ENCODE measurements at regions not wholly inside any gene's neighbourhood (a gene's known extent, or its start where the extent isn't known, plus 50 kb on each side); places are given as distances from the start of the nearest gene placed in this dataset.
"Not testable (repeated sequence)": the region's sequence is repeated elsewhere in the genome, so short reads cannot be mapped to it uniquely, and the experiment has no call there.

GRCh38 chr5:142210011-142210410, 101.4 kb downstream of the NDFIP1 start:
- WGBS (ENCODE audit: extremely low coverage, insufficient coverage, insufficient read length): no CpG with 5 or more reads among the region's 9 CpGs
- no peak overlapping the region for H3K18ac ChIP-seq (ENCODE audit: low read length)
- no peak overlapping the region for H4K12ac ChIP-seq (ENCODE audit: low read depth, low read length)
- peaks cover 3% of the 10 kb centered on the region for H3K79me1 ChIP-seq (ENCODE audit: low read length)
- H3K9ac ChIP-seq (ENCODE audit: low read length): no peak overlapping the region
- H4K91ac ChIP-seq (ENCODE audit: low read depth, low read length): no peak overlapping the region
- H4K8ac ChIP-seq (ENCODE audit: low read depth, low read length): no peak overlapping the region
- H2BK12ac ChIP-seq (ENCODE audit: low read length): no peak overlapping the region
- DNase-seq: no peak
- no peak overlapping the region for H3K23ac ChIP-seq (ENCODE audit: low read length)
- H3K4me3 ChIP-seq (ENCODE audit: low read depth, low read length): no peak overlapping the region
- no peak overlapping the region for H3K4ac ChIP-seq (ENCODE audit: low read depth, low read length)
- H3K36me3 ChIP-seq (ENCODE audit: control insufficient read depth in 1 of 2, insufficient read depth in 2 of 2, low read length in 2 of 2): no peaks in the 10 kb centered on the region
- H3K79me2 ChIP-seq (ENCODE audit: control insufficient read depth, insufficient read depth, low read length, poor library complexity): no peaks in the 10 kb centered on the region
- H3K27ac ChIP-seq (ENCODE audit: low read depth, low read length): no peak overlapping the region
- H3K27me3 ChIP-seq (ENCODE audit: insufficient read depth, low read length): no peaks in the 10 kb centered on the region
- H2AK5ac ChIP-seq (ENCODE audit: low read length): no peak overlapping the region
- H3K4me1 ChIP-seq (ENCODE audit: control insufficient read depth in 1 of 2, insufficient read depth in 2 of 2, low read length in 2 of 2): no peaks in the 10 kb centered on the region
- no peak overlapping the region for H2AFZ ChIP-seq (ENCODE audit: insufficient read depth, low read length, poor library complexity)
- no peak overlapping the region for H3K4me2 ChIP-seq (ENCODE audit: low read length)
- no peak overlapping the region for H2BK120ac ChIP-seq (ENCODE audit: insufficient read depth, low read length, poor library complexity)
- H2BK5ac ChIP-seq (ENCODE audit: low read depth, low read length, poor library complexity): no peak overlapping the region
- H3K14ac ChIP-seq (ENCODE audit: low read length): no peak overlapping the region
- H3K9me3 ChIP-seq (ENCODE audit: insufficient read depth, low read depth, low read length): no peaks in the 10 kb centered on the region

- no CpG with 5 or more reads among the region's 8 CpGs for WGBS (ENCODE audit: extremely low coverage, insufficient coverage, insufficient read length)
- Histone ChIP-seq H3K18ac (ENCODE audit: low read length) (no peak overlapping the region), H2BK12ac (ENCODE audit: low read length) (no peak overlapping the region), H3K23ac (ENCODE audit: low read length) (no peak overlapping the region), H3K9me3 (ENCODE audit: insufficient read depth, low read depth, low read length) (peaks cover 2% of the 10 kb centered on the region), H2AFZ (ENCODE audit: insufficient read depth, low read length, poor library complexity) (no peak overlapping the region), H3K27me3 (ENCODE audit: insufficient read depth, low read length) (no peaks in the 10 kb centered on the region), H3K9ac (ENCODE audit: low read length) (no peak overlapping the region), H3K14ac (ENCODE audit: low read length) (no peak overlapping the region), H3K4me3 (ENCODE audit: low read depth, low read length) (no peak overlapping the region), H3K79me1 (ENCODE audit: low read length) (peaks cover under 1% of the 10 kb centered on the region), H3K27ac (ENCODE audit: low read depth, low read length) (no peak overlapping the region), H3K4me2 (ENCODE audit: low read length) (no peak overlapping the region), H2BK120ac (ENCODE audit: insufficient read depth, low read length, poor library complexity) (no peak overlapping the region), H3K36me3 (ENCODE audit: control insufficient read depth in 1 of 2, insufficient read depth in 2 of 2, low read length in 2 of 2) (no peaks in the 10 kb centered on the region), H3K4ac (ENCODE audit: low read depth, low read length) (no peak overlapping the region), H3K4me1 (ENCODE audit: control insufficient read depth in 1 of 2, insufficient read depth in 2 of 2, low read length in 2 of 2) (no peaks in the 10 kb centered on the region), H2AK5ac (ENCODE audit: low read length) (no peak overlapping the region), H3K79me2 (ENCODE audit: control insufficient read depth, insufficient read depth, low read length, poor library complexity) (no peaks in the 10 kb centered on the region), H2BK5ac (ENCODE audit: low read depth, low read length, poor library complexity) (no peak overlapping the region), H4K12ac (ENCODE audit: low read depth, low read length) (no peak overlapping the region), H4K91ac (ENCODE audit: low read depth, low read length) (no peak overlapping the region), H4K8ac (ENCODE audit: low read depth, low read length) (no peak overlapping the region)
- DNase-seq: no peak
Observed at GRCh38 chr5:142208777-142209312, 100.3 kb downstream of the NDFIP1 start.

GRCh38 chr5:142208244-142208643, 99.7 kb downstream of the NDFIP1 start:
- H2BK5ac ChIP-seq (ENCODE audit: low read depth, low read length, poor library complexity); H3K36me3 ChIP-seq (ENCODE audit: control insufficient read depth in 1 of 2, insufficient read depth in 2 of 2, low read length in 2 of 2); H4K12ac ChIP-seq (ENCODE audit: low read depth, low read length); H3K9me3 ChIP-seq (ENCODE audit: insufficient read depth, low read depth, low read length); H3K14ac ChIP-seq (ENCODE audit: low read length); H2AK5ac ChIP-seq (ENCODE audit: low read length); H3K23ac ChIP-seq (ENCODE audit: low read length); H2BK120ac ChIP-seq (ENCODE audit: insufficient read depth, low read length, poor library complexity); H3K4me3 ChIP-seq (ENCODE audit: low read depth, low read length); H3K79me1 ChIP-seq (ENCODE audit: low read length); H3K27ac ChIP-seq (ENCODE audit: low read depth, low read length); DNase-seq; H3K27me3 ChIP-seq (ENCODE audit: insufficient read depth, low read length); H4K91ac ChIP-seq (ENCODE audit: low read depth, low read length); H4K8ac ChIP-seq (ENCODE audit: low read depth, low read length); H3K4me1 ChIP-seq (ENCODE audit: control insufficient read depth in 1 of 2, insufficient read depth in 2 of 2, low read length in 2 of 2); H3K4me2 ChIP-seq (ENCODE audit: low read length); H2BK12ac ChIP-seq (ENCODE audit: low read length); H2AFZ ChIP-seq (ENCODE audit: insufficient read depth, low read length, poor library complexity); H3K9ac ChIP-seq (ENCODE audit: low read length); H3K4ac ChIP-seq (ENCODE audit: low read depth, low read length); H3K18ac ChIP-seq (ENCODE audit: low read length); H3K79me2 ChIP-seq (ENCODE audit: control insufficient read depth, insufficient read depth, low read length, poor library complexity): not testable (repeated sequence)
- WGBS (ENCODE audit: extremely low coverage, insufficient coverage, insufficient read length): no CpG with 5 or more reads among the region's 7 CpGs

- no peak overlapping the region for H2BK120ac ChIP-seq (ENCODE audit: insufficient read depth, low read length, poor library complexity)
- H2BK5ac ChIP-seq (ENCODE audit: low read depth, low read length, poor library complexity): no peak overlapping the region
- no peak overlapping the region for H4K91ac ChIP-seq (ENCODE audit: low read depth, low read length)
- no peak overlapping the region for H2AK5ac ChIP-seq (ENCODE audit: low read length)
- no peaks in the 10 kb centered on the region for H3K27me3 ChIP-seq (ENCODE audit: insufficient read depth, low read length)
- no peak overlapping the region for H3K18ac ChIP-seq (ENCODE audit: low read length)
- no peak overlapping the region for H4K12ac ChIP-seq (ENCODE audit: low read depth, low read length)
- no peak overlapping the region for H3K9ac ChIP-seq (ENCODE audit: low read length)
- no peak overlapping the region for H3K23ac ChIP-seq (ENCODE audit: low read length)
- no peak overlapping the region for H3K14ac ChIP-seq (ENCODE audit: low read length)
- H3K79me2 ChIP-seq (ENCODE audit: control insufficient read depth, insufficient read depth, low read length, poor library complexity): no peaks in the 10 kb centered on the region
- DNase-seq: no peak
- H3K4me3 ChIP-seq (ENCODE audit: low read depth, low read length): no peak overlapping the region
- no peaks in the 10 kb centered on the region for H3K4me1 ChIP-seq (ENCODE audit: control insufficient read depth in 1 of 2, insufficient read depth in 2 of 2, low read length in 2 of 2)
- no peaks in the 10 kb centered on the region for H3K36me3 ChIP-seq (ENCODE audit: control insufficient read depth in 1 of 2, insufficient read depth in 2 of 2, low read length in 2 of 2)
- WGBS (ENCODE audit: extremely low coverage, insufficient coverage, insufficient read length): no CpG with 5 or more reads among the region's 2 CpGs
- no peak overlapping the region for H3K27ac ChIP-seq (ENCODE audit: low read depth, low read length)
- H4K8ac ChIP-seq (ENCODE audit: low read depth, low read length): no peak overlapping the region
- H3K9me3 ChIP-seq (ENCODE audit: insufficient read depth, low read depth, low read length): peaks cover 2% of the 10 kb centered on the region
- H3K4ac ChIP-seq (ENCODE audit: low read depth, low read length): no peak overlapping the region
- H2AFZ ChIP-seq (ENCODE audit: insufficient read depth, low read length, poor library complexity): no peak overlapping the region
- H2BK12ac ChIP-seq (ENCODE audit: low read length): no peak overlapping the region
- H3K79me1 ChIP-seq (ENCODE audit: low read length): no peaks in the 10 kb centered on the region
- H3K4me2 ChIP-seq (ENCODE audit: low read length): no peak overlapping the region
Observed at GRCh38 chr5:142206801-142207200, 98.2 kb downstream of the NDFIP1 start.
